T47D (cell line): ENCODE measurements at regions not wholly inside any gene's neighbourhood (a gene's known extent, or its start where the extent isn't known, plus 50 kb on each side); places are given as distances from the start of the nearest gene placed in this dataset.
"Not testable (repeated sequence)": the region's sequence is repeated elsewhere in the genome, so short reads cannot be mapped to it uniquely, and the experiment has no call there.

ENCODE experiments used
- DNase-seq, 2 experiments: peaks; one replicate each; pipeline versions ENCODE4 v3.0.0 to v3.0.0-alpha.2; 2011 to 2012; ENCODE audit warnings: low read depth in 1 of 2, low spot score in 1 of 2
- JUND ChIP-seq: IDR thresholded peaks from 2 replicates; pipeline ENCODE4 v1.6.1; 2012; ENCODE audit warnings: low read depth
- in situ Hi-C: cut with HindIII; loops from 2 replicates; pipeline ENCODE4 v1.10.0; 2016; ENCODE audit warnings: low sequenced_read_pairs, low pct_unique_long_range_greater_than_20kb

GRCh38 chr4:36568575-36568974 is 287.2 kb downstream of the DTHD1 start:
- TF ChIP-seq JUND = no peak
- in situ Hi-C loops = no loop called here
- DNase-seq = no peak

DNA sequence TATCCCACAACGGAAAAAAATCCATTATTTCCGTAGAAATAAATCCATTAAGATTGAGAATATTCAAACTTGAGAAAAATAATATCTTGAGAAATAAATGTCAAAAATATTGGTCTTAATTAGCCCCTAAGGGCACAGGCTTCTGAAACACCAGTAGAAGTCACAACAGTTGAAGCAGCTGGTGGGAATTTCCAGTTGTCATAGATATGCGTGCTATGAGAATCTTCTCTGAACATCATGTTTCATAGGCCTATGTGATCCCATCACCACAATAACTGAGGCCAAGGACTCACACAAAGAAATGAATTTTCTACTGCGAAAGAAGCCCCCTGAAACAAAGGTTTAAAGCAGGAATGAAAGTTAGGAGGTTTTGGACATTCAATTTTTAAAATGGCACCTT is 292.0 kb downstream of the DTHD1 start:
- no peak for DNase-seq
- in situ Hi-C loops = no loop called here
- TF ChIP-seq JUND = no peak

DNA sequence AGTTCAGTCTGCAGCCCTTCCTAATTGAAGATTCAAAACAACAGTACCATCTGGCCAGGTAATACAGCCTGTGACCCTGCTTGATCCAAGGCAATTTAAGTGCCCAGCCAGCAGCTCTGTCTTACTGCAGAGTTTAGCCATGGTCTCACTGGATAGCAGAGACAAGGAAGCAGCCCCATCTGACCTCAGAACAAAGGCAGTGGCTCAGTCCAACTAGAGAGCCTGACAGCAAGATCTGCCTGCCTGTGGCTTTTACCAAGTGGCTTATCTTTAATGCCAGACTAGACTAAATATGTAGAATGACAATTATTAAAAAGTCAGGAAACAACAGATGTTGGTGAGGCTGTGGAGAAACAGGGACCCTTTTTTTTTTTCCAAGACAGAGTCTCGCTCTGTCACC is 293.4 kb downstream of the DTHD1 start:
- in situ Hi-C loops = no loop called here
- DNase-seq = no peak
- no peak for TF ChIP-seq JUND

- DNase-seq = no peak
- in situ Hi-C loops = no loop called here
- TF ChIP-seq JUND = no peak
These were observed 300.8 kb downstream of the DTHD1 start for GRCh38 chr4:36582198-36582597.

- TF ChIP-seq JUND = no peak
- in situ Hi-C loops = no loop called here
- no peak for DNase-seq
These were observed 306.6 kb downstream of the DTHD1 start for GRCh38 chr4:36587909-36588472.

DNA sequence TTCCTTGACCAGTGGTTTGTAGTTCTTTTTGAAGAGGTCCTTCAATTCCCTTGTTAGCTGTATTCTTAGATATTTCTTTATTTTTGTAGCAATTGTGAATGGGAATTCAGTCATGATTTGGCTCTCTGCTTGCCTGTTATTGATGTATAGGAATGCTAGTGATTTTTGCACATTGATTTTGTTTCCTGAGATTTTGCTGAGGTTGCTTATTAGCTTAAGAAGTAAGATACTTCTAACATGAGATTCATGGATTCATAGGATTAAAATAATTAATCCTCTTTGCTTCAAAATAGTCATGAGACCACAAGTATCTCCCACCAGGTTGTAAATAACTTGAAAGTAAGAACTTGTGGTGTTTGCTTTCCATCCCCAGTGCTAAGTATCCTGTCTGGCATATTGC is 308.9 kb downstream of the DTHD1 start:
- no peak for TF ChIP-seq JUND
- in situ Hi-C loops = no loop called here
- no peak for DNase-seq

DNA sequence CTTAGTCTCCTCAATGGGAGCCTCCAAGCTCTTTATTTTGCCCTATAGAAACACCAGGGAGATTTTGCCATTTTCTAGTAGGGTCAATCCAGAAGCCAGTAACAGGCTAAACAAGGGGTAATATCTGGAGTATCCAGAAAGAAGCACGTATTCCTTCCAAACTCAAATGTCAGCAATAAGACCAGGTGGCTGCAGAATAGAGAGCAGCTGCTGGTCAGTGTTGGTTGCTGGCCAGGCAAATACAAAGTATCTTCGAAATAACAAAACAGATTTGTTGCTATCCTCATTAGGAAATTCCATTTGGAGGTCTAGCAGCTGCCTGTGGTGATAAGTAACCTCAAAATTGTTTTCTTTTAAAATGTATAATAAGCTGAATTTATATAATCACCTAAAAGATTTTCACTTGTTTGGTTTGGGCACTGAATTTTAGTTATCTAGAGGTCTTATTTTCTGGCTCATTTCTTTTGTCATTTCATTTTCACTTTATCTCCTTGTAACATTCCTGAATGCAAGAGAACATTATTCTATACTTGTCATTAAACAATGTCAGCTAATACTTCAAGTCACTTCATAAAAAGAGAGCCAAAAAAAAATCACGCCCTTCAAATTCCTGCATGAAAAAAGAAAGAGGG is 320.6 kb downstream of the DTHD1 start:
- no peak for DNase-seq
- in situ Hi-C loops = no loop called here
- no peak for TF ChIP-seq JUND

GRCh38 chr4:36609661-36610060 is 328.2 kb downstream of the DTHD1 start:
- in situ Hi-C loops = no loop called here
- TF ChIP-seq JUND = no peak

GRCh38 chr4:36610628-36611027 is 329.2 kb downstream of the DTHD1 start:
- DNase-seq = no peak
- in situ Hi-C loops = no loop called here
- TF ChIP-seq JUND = no peak

More at GRCh38 chr4:36609661-36610060, 328.2 kb downstream of the DTHD1 start:
- DNase-seq = no peak

DNA sequence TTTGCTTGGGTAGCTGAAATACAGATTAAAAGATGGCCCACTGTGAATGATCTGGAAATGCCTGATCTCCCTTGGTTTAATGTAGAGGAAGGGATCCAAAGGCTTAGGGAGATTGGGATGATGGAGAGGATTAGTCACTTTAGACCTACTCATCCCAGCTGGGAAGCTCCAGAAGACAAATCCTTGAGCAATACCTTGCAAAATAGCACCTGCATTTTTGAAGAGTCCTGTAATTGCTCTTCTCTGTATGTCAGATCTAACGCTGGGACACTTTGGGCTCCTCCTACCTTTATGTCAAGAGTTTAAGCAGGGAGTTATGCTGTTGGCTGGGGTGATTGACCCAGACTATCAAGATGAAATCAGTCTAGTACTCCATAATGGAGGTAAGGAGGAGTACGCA is 331.7 kb downstream of the DTHD1 start:
- in situ Hi-C loops, DNase-seq: not testable (repeated sequence)

DNA sequence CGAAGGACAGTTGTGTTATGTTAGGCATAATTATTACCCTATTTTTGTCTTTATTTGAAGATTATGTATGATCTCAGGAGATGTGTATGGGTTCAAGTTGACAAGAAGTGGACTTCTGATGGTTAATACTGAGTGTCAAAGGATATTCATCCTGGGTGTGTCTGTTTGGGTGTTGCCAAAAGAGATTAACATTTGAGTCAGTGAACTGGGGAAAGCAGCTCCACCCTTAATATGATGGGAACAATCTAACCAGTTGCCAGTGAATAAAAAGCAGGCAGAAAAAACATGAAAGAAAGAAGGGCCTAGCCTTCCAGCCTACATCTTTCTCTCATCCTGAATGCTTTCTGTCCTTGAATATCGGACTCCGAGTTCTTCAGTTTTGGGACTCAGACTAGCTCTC is 332.6 kb downstream of the DTHD1 start:
- in situ Hi-C loops = no loop called here
- DNase-seq = no peak
- TF ChIP-seq JUND = no peak

DNA sequence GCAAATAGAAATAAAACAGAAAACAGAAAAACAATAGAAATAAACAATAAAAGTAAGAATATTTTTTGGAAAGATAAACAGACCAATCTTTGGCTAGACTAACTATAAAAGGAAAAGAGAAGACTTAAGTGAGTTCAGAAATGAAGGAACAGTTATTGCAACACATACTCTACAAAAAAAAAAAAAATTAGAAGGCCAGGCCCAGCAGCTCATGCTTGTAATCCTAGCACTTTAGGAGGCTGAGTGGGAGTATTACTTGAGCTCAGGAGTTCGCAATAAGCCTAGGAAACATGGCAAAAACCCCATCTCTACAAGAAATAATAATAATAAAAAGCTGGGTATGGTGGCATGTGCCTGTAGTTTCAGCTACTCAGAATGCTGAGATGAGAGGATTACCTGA is 336.7 kb downstream of the DTHD1 start:
- in situ Hi-C loops = no loop called here
- no peak for DNase-seq
- no peak for TF ChIP-seq JUND

- no peak for DNase-seq
- TF ChIP-seq JUND = no peak
- in situ Hi-C loops = no loop called here
These were observed 342.6 kb downstream of the DTHD1 start for GRCh38 chr4:36624030-36624429.

DNA sequence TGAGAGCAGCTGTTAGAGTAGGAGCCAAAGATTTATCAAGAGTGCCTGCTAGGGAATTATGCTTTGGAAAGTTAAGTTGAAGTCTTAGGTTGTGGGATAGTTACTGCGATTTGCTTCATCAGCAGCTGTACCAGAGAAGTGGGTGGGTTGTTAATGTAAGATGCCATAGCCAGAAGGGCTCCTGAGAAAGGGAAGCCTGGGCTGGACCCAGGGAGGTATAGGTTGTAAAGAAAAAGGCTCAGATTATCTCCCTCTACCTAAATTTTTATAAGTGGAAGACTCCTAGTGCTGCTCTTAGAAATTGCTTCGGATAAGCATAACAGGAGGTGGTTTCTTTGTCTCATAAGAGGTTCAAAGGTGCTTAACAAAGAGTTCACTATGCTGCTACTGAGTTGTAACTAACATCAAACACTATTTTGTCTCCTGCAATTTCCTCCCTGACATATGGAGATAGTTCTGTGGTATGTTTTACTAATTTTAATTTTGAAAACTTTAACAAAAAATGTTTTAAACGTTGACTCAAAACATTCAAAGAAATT is 356.9 kb downstream of the DTHD1 start:
- in situ Hi-C loops = no loop called here
- no peak for TF ChIP-seq JUND
- DNase-seq = no peak
